ENCODE measurements at regions not wholly inside any gene's neighbourhood (a gene's known extent, or its start where the extent isn't known, plus 50 kb on each side); places are given as distances from the start of the nearest gene placed in this dataset.

DNA sequence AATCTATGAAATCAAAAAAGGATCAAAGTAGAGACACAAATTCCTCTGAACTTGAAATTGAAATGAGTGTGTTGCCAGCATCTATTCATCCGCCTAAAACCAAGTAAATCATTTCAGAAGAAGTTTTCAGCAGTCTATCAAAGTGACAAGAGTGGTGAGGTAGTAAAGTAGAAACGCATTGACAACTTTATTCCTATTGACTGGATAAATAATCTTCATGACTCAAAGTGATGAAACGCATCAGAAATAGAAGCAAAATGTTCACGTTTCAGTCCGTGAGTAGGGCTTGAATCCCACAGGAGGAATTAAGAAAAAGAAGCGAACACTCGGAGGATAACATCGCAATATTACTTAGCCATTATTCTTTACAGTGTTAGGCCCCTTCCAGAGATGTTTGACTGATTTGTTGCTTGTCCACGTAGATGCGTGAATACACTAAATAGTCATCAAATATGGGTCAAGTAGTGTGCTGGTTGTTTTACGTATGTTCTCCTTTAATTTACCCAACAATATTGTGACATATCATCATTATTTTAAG is 314.4 kb downstream of the PLK2 start:
- no peak for DNase-seq

- DNase-seq = no peak
Observed at GRCh38 chr5:58143727-58144126, 316.2 kb downstream of the PLK2 start.

DNA sequence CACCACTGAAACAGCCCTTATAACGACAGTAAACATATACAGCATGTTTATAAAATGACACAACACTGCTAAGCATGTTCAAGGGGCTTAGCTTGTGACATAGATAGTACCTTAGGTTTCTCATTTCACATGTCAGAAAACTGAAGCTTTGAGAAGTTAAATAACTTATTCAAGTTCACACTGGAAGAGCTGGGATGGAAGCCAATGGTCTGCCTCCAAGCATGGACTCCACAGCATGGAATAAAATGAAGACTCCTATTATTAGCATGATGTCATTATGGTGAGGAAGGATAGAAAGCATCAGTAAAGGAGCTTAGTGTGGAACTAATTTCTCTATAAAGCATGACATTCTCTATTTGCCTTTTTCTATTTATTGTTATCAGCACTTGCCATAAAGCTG is 316.7 kb downstream of the PLK2 start:
- DNase-seq = no peak

GRCh38 chr5:58138791-58139190 is 321.1 kb downstream of the PLK2 start:
- DNase-seq = no peak

GRCh38 chr5:58136406-58136805 is 323.5 kb downstream of the PLK2 start:
- no peak for DNase-seq

- DNase-seq = peak; percentile 70
Observed at GRCh38 chr5:58135571-58136335, 324.1 kb downstream of the PLK2 start.

DNA sequence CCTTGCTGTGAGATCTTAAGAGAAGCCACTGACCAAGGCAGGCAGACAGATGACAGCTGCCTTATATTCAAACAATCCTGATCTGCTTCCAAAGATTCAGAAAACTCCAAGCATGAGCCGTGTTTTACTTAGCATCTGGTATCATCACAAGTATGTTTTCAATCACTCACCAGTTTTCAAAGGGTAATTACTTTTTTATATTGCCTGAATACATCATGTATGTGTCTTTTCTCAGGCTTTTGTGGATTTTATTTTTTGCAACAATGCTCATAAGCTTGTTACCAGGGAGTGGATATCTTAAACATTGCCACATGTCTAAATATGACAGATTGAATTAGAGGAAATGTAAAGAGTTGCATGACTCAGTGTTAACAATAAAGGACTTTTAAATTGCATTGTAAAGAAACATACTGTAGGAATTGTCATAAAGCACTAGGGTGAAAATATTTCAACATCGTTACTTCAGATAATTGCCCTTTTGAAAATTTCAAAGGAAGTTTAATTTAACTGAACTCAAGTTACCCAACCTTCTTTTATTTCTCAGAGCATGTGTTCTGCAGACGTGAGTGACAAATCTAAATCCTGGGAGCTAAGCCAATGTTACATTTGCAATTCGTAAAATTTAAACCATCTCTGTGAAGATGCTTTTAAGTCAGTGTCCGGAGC is 326.1 kb downstream of the PLK2 start:
- DNase-seq = peak; percentile 97

GRCh38 chr5:58133216-58133615 is 326.7 kb downstream of the PLK2 start:
- DNase-seq = no peak

- no peak for DNase-seq
Observed at GRCh38 chr5:58127255-58128220, 332.3 kb downstream of the PLK2 start.

GRCh38 chr5:58123501-58123900 is 336.4 kb downstream of the PLK2 start:
- DNase-seq = no peak

DNA sequence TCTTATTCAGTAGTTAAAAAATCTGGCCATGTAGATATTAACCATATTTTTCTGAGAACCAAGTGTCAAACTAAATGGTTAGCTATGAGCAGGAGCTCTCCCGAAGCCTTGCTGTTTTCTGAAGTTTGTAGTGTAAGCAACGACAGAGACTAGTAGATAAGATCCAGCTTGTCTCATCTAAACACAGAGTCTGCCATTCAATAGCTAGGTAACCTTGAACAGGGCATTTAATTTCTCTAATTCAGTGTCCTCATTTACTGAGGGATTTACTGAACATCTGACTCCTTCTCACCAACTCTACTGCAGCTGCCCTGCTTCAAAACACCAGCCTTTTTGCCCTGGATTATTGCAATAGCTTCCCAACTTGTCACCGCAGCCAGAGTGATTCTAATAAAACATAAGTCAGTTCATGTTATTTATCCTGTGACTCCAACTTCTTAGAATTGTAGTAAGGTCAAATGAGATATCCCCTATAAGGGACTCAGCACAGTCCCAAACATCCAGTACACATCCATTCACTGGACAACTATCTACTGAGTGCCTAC is 337.0 kb downstream of the PLK2 start:
- DNase-seq = no peak

GRCh38 chr5:58122157-58122556 is 337.7 kb downstream of the PLK2 start:
- no peak for DNase-seq

DNA sequence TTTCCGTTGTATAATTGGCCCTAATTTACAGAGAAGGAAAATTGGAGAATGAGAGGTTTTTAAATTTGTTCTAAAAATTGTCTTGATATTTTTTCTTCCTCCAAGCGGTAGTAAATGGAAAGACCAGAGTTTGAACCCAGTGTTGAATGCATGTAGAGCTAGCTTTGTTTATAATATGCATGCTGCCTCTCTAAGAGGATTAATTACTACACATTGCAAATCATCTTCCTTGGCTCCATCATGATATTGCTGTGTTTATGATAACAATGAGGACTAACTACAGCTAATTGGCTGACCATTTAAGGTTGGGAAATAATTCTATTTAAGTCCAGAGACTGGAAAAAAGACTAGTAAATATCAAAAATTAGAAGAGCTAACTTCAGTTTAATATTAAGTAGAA is 338.5 kb downstream of the PLK2 start:
- DNase-seq = no peak

DNA sequence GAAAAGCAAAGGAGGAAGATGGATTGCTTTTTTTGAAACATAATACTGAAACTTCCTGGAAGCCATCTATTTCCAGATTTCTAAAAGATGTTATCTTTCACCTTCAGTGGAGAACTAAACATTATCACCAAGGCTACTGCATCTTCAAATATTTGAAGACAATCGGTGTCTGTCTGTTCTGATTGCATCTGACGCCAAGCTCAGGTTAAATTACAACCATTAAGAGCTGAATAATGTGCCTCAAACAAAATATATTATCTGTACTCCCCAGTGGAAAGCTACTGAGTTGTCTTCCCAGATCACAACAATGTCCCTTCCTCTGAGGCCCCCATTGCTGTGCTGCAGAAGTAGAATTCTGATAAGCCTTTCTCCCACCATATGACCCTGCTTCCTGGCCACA is 342.3 kb downstream of the PLK2 start:
- no peak for DNase-seq

- DNase-seq = no peak
Observed at GRCh38 chr5:58116346-58116745, 343.5 kb downstream of the PLK2 start.

- no peak for DNase-seq
Observed at GRCh38 chr5:58115811-58116210, 344.1 kb downstream of the PLK2 start.

DNA sequence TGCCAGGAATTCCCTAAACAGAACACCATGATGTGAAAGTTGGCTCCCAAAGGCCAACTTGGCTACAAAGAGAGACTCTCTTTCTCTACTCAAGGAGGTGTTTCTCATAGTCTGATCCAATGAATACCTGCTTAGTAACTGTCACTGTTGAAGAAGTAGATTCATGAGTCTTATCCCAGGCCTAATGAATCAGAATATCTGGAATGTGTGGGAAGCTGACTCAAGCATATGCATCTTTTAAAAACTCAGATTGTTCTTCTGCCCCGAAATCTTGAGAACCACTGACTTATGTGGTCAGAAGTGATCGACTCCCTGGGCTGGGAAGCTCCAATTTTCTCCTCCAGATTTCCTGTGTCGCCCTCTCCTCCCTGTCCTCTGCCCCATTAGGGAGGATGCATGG is 345.6 kb downstream of the PLK2 start:
- peak; percentile 85 for DNase-seq

DNA sequence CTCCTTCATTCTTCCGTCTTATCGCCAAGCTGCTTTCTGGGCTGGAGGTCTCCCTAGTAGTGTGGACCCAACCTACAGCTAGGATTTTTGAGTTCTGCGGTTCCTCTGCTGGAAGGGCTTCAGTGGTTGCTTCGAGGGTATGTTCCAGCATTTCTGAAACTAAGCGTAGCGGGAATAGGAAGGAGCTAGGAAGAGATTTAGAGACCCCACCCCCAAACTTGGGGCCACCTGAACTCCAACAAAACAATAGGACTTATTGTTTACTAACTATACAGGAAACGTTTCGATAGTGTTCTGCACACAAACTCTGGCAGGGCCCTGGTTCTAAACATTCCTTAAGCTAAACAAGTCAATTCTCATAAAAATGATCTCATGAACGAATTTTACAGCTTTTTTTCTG is 346.7 kb downstream of the PLK2 start:
- DNase-seq = no peak

DNA sequence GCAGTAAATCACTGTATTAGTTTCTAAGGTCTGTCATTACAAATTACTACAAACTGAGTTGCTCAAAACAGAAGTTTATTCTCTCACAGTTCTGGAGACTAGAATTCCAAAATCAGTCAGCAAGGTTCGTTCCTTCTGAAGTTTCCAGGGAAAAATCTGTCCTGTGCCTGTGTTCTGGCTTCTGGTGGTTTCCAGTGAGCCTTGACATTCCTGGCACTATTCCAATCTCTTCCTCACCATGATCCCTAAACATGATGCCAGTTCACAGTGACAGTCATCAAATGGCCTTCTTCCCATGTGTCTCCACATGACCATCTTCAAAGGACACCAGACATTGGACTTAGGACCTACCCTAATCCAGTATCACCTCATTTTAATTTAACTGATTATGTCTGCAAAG is 351.4 kb downstream of the PLK2 start:
- no peak for DNase-seq

GRCh38 chr5:58107704-58108103 is 352.2 kb downstream of the PLK2 start:
- peak; percentile 23 for DNase-seq

- peak; percentile 39 for DNase-seq
Observed at GRCh38 chr5:58106754-58107410, 353.0 kb downstream of the PLK2 start.

GRCh38 chr5:58105836-58106235 is 354.1 kb downstream of the PLK2 start:
- DNase-seq = no peak

All from fibroblast of skin of abdomen (primary cell).